ENCODE measurements at regions not wholly inside any gene's neighbourhood (a gene's known extent, or its start where the extent isn't known, plus 50 kb on each side); places are given as distances from the start of the nearest gene placed in this dataset.

- TF ChIP-seq ZBTB25 (CRISPR knock-in tag; IDR thresholded peaks at IDR 0.05) = 0 out of 2 replicates have a peak, but pooled peaks have one; percentile 58
- no peak for TF ChIP-seq ZNF576 (CRISPR knock-in tag; IDR thresholded peaks at IDR 0.05)
- no peak for TF ChIP-seq ZBTB42 (CRISPR knock-in tag; IDR thresholded peaks at IDR 0.05)
- TF ChIP-seq SMARCE1 (IDR thresholded peaks at IDR 0.05; ENCODE audit: borderline replicate concordance) = no peak
- no peak for TF ChIP-seq ZNF556 (CRISPR knock-in tag; IDR thresholded peaks at IDR 0.05; ENCODE audit: borderline replicate concordance)
- TF ChIP-seq NBN (conservative IDR thresholded peaks at IDR 0.05) = no peak
- TF ChIP-seq ZNF567 (CRISPR knock-in tag; IDR thresholded peaks at IDR 0.05; ENCODE audit: borderline replicate concordance) = no peak
- no peak for TF ChIP-seq TAF1 (CRISPR knock-in tag; IDR thresholded peaks at IDR 0.05)
- TF ChIP-seq SMAD3 (CRISPR knock-in tag; IDR thresholded peaks at IDR 0.05) = peak; percentile 77; the same call in 1 of the 2 replicates
- TF ChIP-seq CENPX (CRISPR knock-in tag; IDR thresholded peaks at IDR 0.05) = no peak
- TF ChIP-seq KDM6A (CRISPR knock-in tag; IDR thresholded peaks at IDR 0.05; ENCODE audit: low read depth) = no peak
- no peak for TF ChIP-seq ZNF333 (CRISPR knock-in tag; IDR thresholded peaks at IDR 0.05; ENCODE audit: borderline replicate concordance)
- TF ChIP-seq ZBTB3 (CRISPR knock-in tag; IDR thresholded peaks at IDR 0.05; ENCODE audit: borderline replicate concordance, low read depth) = no peak
- no peak for TF ChIP-seq NAIF1 (CRISPR knock-in tag; IDR thresholded peaks at IDR 0.05; ENCODE audit: borderline replicate concordance)
- no peak for TF ChIP-seq MAFF (IDR thresholded peaks at IDR 0.05; ENCODE audit: low read depth, low read length)
- peak; percentile 69; the same call in 1 of the 2 replicates for TF ChIP-seq TOE1 (CRISPR knock-in tag; IDR thresholded peaks at IDR 0.05)
- no peak for TF ChIP-seq ZBTB49 (CRISPR knock-in tag; IDR thresholded peaks at IDR 0.05; ENCODE audit: borderline replicate concordance)
- no peak for TF ChIP-seq ZFP36L2 (CRISPR knock-in tag; IDR thresholded peaks at IDR 0.05)
- no peak for TF ChIP-seq MYNN (CRISPR knock-in tag; IDR thresholded peaks at IDR 0.05; ENCODE audit: low read depth)
- no peak for TF ChIP-seq ZUFSP (CRISPR knock-in tag; IDR thresholded peaks at IDR 0.05; ENCODE audit: borderline replicate concordance)
- TF ChIP-seq CBX5 (CRISPR knock-in tag; IDR thresholded peaks at IDR 0.05; ENCODE audit: borderline replicate concordance) = peak; percentile 84
- no peak for TF ChIP-seq CCAR2 (optimal IDR thresholded peaks at IDR 0.05; ENCODE audit: low read depth, low read length)
- peak; percentile 60 for TF ChIP-seq ZGPAT (CRISPR knock-in tag; IDR thresholded peaks at IDR 0.05)
Observed at GRCh38 chr3:188954590-188955208, 217.1 kb upstream of the TPRG1 start (continued).
